GM21717 (cell line): ENCODE measurements at regions not wholly inside any gene's neighbourhood (a gene's known extent, or its start where the extent isn't known, plus 50 kb on each side); places are given as distances from the start of the nearest gene placed in this dataset.
"Not testable (repeated sequence)": the region's sequence is repeated elsewhere in the genome, so short reads cannot be mapped to it uniquely, and the experiment has no call there.

ENCODE experiments used
- ATAC-seq: cut with Tn5 transposase; IDR thresholded peaks from one replicate; pipeline ENCODE4 v1.9.1; 2021; ENCODE audit warnings: mild to moderate bottlenecking, moderate library complexity; ENCODE audit not compliant: unreplicated experiment

GRCh38 chr1:199930067-199930466, 97.4 kb upstream of the NR5A2 start:
- not testable (repeated sequence) for ATAC-seq

- no peak for ATAC-seq
Measured at GRCh38 chr1:199931666-199932377, 95.7 kb upstream of the NR5A2 start.

DNA sequence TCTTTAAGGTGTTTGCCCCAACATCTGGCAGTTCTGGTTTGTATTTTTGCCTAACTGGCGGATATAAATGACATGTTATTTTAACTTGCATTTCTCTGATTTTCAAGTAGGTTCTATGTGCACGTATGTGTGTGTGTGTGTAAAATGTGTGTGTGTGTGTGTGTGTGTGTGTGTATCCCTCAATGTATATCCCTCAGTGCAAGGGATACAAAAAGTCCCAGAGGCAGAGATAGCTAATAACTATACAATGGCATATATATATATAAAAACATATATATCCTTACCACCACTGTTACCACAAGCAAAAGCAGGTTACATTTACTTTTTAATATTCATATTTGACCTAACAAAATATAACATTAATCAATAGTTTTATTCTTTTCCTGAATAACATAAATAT, 95.0 kb upstream of the NR5A2 start:
- no peak for ATAC-seq

- no peak for ATAC-seq
Measured at GRCh38 chr1:199936441-199936840, 91.1 kb upstream of the NR5A2 start.

DNA sequence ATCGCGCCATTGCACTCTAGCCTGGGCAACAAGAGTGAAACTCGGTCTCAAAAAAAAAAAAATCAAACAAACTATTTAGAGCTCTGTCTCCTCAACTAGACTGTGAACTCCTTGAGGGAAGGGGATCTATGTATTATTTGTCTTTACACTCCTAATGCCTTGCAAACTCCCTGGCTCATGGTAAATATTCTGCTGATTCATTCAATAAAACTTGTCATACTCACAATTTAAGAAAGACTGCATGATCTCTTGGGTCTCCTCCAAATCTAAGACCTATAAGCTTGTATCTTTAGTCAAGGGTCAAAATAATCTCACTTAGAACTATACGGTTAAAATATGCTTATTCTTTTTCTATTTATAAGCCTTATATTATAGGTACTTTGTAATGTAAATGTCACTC, 90.3 kb upstream of the NR5A2 start:
- ATAC-seq: no peak

GRCh38 chr1:199937661-199938060, 89.8 kb upstream of the NR5A2 start:
- no peak for ATAC-seq

- ATAC-seq: no peak
Measured at GRCh38 chr1:199944986-199945385, 82.5 kb upstream of the NR5A2 start.

DNA sequence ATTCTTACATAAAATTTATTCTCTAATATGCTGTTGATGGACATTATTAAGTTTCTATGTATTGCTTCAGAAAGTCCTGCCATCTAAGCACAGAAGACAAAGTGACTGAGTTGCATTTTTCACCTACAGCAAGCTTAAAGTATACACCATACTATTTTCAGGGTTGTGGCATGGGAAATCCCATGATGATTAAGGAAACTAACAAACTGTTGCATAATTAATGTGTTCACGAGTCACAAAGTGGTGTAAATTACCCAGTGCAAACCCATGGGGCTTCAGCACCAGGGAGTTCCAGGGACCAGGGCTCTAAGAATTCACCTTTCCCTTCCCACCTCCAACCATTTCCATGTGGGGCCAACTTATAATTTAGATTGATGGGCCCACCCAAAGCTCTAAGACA, 81.9 kb upstream of the NR5A2 start:
- no peak for ATAC-seq

DNA sequence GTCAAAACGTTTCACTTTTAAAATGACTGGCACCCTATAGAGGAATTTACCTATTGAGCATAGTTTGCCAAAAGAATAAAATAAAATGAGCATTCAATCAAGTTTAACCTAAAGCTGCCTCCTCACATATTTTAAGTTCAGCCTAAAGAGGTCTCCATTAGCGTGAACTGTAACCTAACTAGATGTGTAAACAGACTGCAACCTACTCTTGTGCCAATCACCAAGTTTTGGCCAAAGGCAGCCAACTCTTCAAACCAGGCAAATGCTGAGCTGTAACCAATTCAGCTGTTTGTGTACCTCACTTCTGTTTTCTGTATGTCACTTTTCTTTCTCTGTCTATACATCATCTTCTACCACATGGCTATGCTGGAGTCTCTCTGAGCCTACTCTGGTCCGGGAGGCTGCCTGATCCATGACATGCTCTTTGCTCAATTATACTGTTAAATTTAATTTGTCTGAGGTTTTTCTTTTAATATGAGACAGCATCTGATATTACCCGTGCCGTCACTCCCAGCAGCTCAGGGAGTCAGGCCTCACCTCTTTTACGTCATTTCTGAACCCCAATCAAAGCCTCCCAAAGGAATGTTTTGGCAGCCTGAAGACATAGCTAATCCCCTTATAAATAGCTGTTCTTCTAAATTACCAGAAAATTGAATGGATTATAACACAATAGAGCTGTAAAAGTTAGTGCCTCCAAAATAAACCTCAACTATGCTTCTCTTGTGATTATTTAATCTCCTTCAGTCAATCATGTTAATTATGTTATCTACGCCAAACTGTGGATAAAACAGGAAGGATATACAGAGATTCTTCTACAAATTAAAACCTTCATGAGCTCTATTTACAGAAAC, 81.0 kb upstream of the NR5A2 start:
- ATAC-seq: no peak

- no peak for ATAC-seq
Measured at GRCh38 chr1:199948587-199949280, 78.8 kb upstream of the NR5A2 start.

DNA sequence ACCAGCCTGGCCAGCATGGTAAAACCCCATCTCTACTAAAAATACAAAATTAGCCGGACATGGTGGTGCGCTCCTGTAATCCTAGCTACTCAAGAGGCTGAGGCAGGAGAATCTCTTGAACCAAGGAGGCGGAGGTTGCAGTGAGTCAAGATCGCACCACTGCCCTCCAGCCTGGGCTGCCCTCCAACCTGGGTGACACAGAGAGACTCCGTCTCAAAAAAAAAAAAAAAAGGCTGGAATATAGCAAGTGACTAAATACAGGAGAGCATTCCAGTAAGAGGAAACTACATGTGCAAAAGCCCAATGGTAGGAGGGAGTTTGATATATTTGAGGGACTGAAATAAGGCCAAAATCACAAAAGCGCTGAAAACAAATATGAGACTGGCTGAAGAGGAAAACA, 76.5 kb upstream of the NR5A2 start:
- not testable (repeated sequence) for ATAC-seq

GRCh38 chr1:199953651-199954050, 73.9 kb upstream of the NR5A2 start:
- ATAC-seq: no peak

- no peak for ATAC-seq
Measured at GRCh38 chr1:199954699-199955098, 72.8 kb upstream of the NR5A2 start.

GRCh38 chr1:199955235-199955634, 72.3 kb upstream of the NR5A2 start:
- ATAC-seq: no peak

DNA sequence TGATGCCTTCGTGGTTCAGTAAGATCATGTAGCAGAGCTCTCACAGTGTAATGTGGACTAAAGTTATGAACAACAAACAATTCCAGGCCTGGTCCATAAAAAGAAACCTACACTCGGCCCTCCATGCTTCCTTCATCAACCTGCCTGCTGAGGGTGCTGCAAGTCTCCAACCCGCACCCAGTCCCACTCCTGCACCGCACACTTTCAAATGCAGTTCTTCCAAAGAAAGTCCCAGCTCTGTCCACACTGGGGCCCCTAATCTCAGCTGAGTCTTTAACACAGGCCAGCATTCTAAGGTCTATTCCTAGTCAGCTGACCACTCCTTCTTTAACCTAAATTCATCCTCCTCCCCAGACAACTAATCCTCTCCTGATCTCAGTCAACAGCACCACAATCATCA, 71.5 kb upstream of the NR5A2 start:
- ATAC-seq: no peak

- ATAC-seq: no peak
Measured at GRCh38 chr1:199959033-199959774, 68.3 kb upstream of the NR5A2 start.

DNA sequence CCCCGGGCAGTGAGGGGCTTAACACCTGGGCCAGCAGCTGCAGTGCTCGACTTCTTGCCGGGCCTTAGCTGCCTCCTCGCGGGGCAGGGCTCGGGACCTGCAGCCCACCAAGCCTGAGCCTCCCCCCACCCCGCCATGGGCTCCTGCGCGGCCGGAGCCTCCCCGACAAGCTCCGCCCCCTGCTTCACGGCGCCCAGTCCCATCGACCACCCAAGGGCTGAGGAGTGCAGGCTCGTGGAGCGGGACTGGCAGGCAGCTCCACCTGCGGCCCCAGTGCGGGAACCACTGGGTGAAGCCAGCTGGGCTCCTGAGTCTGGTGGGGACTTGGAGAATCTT, 67.8 kb upstream of the NR5A2 start:
- no peak for ATAC-seq

- ATAC-seq: no peak
Measured at GRCh38 chr1:199970125-199970524, 57.4 kb upstream of the NR5A2 start.

GRCh38 chr1:199976496-199977144, 50.9 kb upstream of the NR5A2 start:
- no peak for ATAC-seq
